ENCODE measurements at regions not wholly inside any gene's neighbourhood (a gene's known extent, or its start where the extent isn't known, plus 50 kb on each side); places are given as distances from the start of the nearest gene placed in this dataset.

- Histone ChIP-seq H3K4me1 (no peaks in the 10 kb centered on the region), H3K4me3 (no peak overlapping the region), H3K27ac (no peak overlapping the region), H3K27me3 (peaks cover 43% of the 10 kb centered on the region), H3K36me3 (no peaks in the 10 kb centered on the region), H3K9me3 (no peaks in the 10 kb centered on the region)
- no peak for ATAC-seq
- TF ChIP-seq POLR2AphosphoS5 (IDR thresholded peaks at IDR 0.05), result no peak
- TF ChIP-seq CTCF (IDR thresholded peaks at IDR 0.05), result no peak
- TF ChIP-seq POLR2A (IDR thresholded peaks at IDR 0.05), result no peak
- TF ChIP-seq EP300 (IDR thresholded peaks at IDR 0.05), result no peak
- WGBS, 2 donors (ENCODE audit: low coverage in 1 of 2), result 81 to 92% methylated on average over 2 to 4 of the region's 4 CpGs
Measured at GRCh38 chr22:22741843-22742242, 97.4 kb downstream of the GGTLC2 start.

GRCh38 chr22:22742641-22743040, 98.2 kb downstream of the GGTLC2 start:
- Histone ChIP-seq H3K27ac (no peak overlapping the region), H3K27me3 (peaks cover 38% of the 10 kb centered on the region), H3K4me1 (no peaks in the 10 kb centered on the region), H3K4me3 (no peak overlapping the region), H3K9me3 (no peaks in the 10 kb centered on the region), H3K36me3 (no peaks in the 10 kb centered on the region)
- WGBS, 2 donors (ENCODE audit: low coverage in 1 of 2), result 78 to 95% methylated on average over 2 of the region's 2 CpGs
- no peak for ATAC-seq
- TF ChIP-seq EP300 (IDR thresholded peaks at IDR 0.05) (no peak), CTCF (IDR thresholded peaks at IDR 0.05) (no peak), POLR2A (IDR thresholded peaks at IDR 0.05) (no peak), POLR2AphosphoS5 (IDR thresholded peaks at IDR 0.05) (no peak)

- no peak for TF ChIP-seq CTCF (IDR thresholded peaks at IDR 0.05)
- TF ChIP-seq POLR2AphosphoS5 (IDR thresholded peaks at IDR 0.05), result no peak
- TF ChIP-seq EP300 (IDR thresholded peaks at IDR 0.05), result no peak
- TF ChIP-seq POLR2A (IDR thresholded peaks at IDR 0.05), result no peak
- Histone ChIP-seq H3K27ac (no peak overlapping the region), H3K36me3 (no peaks in the 10 kb centered on the region), H3K27me3 (peaks cover 36% of the 10 kb centered on the region), H3K4me1 (no peaks in the 10 kb centered on the region), H3K9me3 (no peaks in the 10 kb centered on the region), H3K4me3 (no peak overlapping the region)
- 72 to 83% methylated on average over 2 of the region's 3 CpGs for WGBS, 2 donors (ENCODE audit: low coverage in 1 of 2)
- no peak for ATAC-seq
Measured at GRCh38 chr22:22743128-22743760, 98.8 kb downstream of the GGTLC2 start.

GRCh38 chr22:22744412-22745224, 100.2 kb downstream of the GGTLC2 start:
- 70 to 74% methylated on average over 5 to 7 of the region's 9 CpGs for WGBS, 2 donors (ENCODE audit: low coverage in 1 of 2)
- no peak for ATAC-seq

More at GRCh38 chr22:22744412-22745224, 100.2 kb downstream of the GGTLC2 start:
- Histone ChIP-seq H3K36me3 (no peaks in the 10 kb centered on the region), H3K4me1 (no peaks in the 10 kb centered on the region), H3K4me3 (no peak overlapping the region), H3K9me3 (no peaks in the 10 kb centered on the region), H3K27me3 (peaks cover 26% of the 10 kb centered on the region), H3K27ac (no peak overlapping the region)
- TF ChIP-seq EP300 (IDR thresholded peaks at IDR 0.05) (no peak), POLR2AphosphoS5 (IDR thresholded peaks at IDR 0.05) (no peak), POLR2A (IDR thresholded peaks at IDR 0.05) (no peak), CTCF (IDR thresholded peaks at IDR 0.05) (no peak)

Data from gastroesophageal sphincter (tissue), 4 donors.